ENCODE measurements at regions not wholly inside any gene's neighbourhood (a gene's known extent, or its start where the extent isn't known, plus 50 kb on each side); places are given as distances from the start of the nearest gene placed in this dataset.

DNA sequence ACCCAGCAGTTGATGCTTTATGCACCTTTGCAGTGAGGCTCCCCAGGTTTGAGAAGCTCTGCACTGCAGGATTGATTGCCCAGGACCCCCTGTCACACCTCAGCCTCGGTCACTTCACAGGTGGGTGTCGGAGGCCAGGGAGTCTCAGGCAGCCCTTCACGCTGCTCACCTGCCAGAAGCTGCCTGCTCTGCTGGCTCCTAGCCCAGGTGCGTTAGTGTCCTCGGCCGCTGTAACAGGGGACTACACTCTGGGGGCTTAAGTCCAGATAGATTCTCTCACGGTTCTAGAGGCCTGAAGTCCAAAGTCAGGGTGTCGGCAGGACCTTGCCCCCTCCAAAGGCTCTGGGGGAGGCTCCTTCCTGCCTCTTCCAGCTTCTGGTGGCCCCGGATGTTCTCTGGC is 79.9 kb downstream of the CPZ start:
- H3K27ac ChIP-seq: no peak overlapping the region
- no peaks in the 10 kb centered on the region for H3K36me3 ChIP-seq
- intact Hi-C loops (cut with DNase I; ENCODE audit: low total_unique reads): no loop called here
- no peak for DNase-seq (ENCODE audit: low spot score in 2 of 2)
- peaks cover 0 to 15% of the 10 kb centered on the region in 2 donors for H3K9me3 ChIP-seq
- H3K27me3 ChIP-seq: peaks cover 0 to 36% of the 10 kb centered on the region in 2 donors
- no peak overlapping the region for H3K4me3 ChIP-seq
- H3K4me1 ChIP-seq: no peaks in the 10 kb centered on the region
- TF ChIP-seq POLR2AphosphoS5 (IDR thresholded peaks at IDR 0.05): no peak
- TF ChIP-seq, protein P1, sequence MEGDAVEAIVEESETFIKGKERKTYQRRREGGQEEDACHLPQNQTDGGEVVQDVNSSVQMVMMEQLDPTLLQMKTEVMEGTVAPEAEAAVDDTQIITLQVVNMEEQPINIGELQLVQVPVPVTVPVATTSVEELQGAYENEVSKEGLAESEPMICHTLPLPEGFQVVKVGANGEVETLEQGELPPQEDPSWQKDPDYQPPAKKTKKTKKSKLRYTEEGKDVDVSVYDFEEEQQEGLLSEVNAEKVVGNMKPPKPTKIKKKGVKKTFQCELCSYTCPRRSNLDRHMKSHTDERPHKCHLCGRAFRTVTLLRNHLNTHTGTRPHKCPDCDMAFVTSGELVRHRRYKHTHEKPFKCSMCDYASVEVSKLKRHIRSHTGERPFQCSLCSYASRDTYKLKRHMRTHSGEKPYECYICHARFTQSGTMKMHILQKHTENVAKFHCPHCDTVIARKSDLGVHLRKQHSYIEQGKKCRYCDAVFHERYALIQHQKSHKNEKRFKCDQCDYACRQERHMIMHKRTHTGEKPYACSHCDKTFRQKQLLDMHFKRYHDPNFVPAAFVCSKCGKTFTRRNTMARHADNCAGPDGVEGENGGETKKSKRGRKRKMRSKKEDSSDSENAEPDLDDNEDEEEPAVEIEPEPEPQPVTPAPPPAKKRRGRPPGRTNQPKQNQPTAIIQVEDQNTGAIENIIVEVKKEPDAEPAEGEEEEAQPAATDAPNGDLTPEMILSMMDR (IDR thresholded peaks at IDR 0.05): no peak
- no peak for TF ChIP-seq POLR2A (IDR thresholded peaks at IDR 0.05)

DNA sequence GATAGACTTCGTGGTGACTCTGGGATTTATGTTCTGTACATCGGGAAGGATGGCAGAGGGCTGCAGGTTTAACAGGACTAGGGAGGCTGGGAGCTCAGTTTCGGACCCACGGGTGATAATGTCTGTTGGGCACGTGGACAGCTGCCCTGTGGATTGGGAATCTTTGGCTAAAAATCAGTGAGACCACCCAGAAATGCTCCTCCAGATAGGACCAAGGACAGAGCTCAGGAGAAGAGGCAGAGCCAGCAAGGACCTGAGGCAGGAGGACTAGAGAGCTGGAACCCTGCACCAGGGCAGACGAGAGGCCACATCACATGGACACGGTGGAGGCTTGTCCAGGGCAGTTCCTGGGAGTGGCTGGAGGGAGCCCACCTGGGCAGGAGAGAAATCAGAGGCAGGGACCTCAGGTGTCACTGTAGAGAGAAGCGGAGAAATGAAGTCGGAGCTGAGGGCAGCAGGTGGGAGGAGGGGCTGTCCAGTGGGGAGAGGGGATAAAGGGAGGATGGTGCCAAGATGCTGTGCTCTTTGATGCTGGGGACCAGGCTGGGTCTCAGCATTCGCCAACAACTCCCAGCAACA is 79.2 kb downstream of the CPZ start:
- Histone ChIP-seq H3K27ac (no peak overlapping the region), H3K9me3 (peaks cover 0 to 11% of the 10 kb centered on the region in 2 donors), H3K4me1 (no peaks in the 10 kb centered on the region), H3K36me3 (no peaks in the 10 kb centered on the region), H3K4me3 (no peak overlapping the region), H3K27me3 (peaks cover 0 to 36% of the 10 kb centered on the region in 2 donors)
- intact Hi-C loops (cut with DNase I; ENCODE audit: low total_unique reads): no loop called here
- DNase-seq (ENCODE audit: low spot score in 2 of 2): no peak
- TF ChIP-seq, protein P1 (IDR thresholded peaks at IDR 0.05): no peak
- TF ChIP-seq POLR2AphosphoS5 (IDR thresholded peaks at IDR 0.05) (no peak), POLR2A (IDR thresholded peaks at IDR 0.05) (no peak)

All from breast epithelium (tissue), 4 donors.